Skeletal muscle cell (primary cell): ENCODE measurements at regions not wholly inside any gene's neighbourhood (a gene's known extent, or its start where the extent isn't known, plus 50 kb on each side); places are given as distances from the start of the nearest gene placed in this dataset.

Source experiments
- DNase-seq: peaks from one replicate; pipeline ENCODE4 v3.0.0-alpha.2; 2010; ENCODE audit warnings: low read depth
- H3K4me3 ChIP-seq: 2 replicates; pipeline ENCODE4 v1.5.1; 2011; ENCODE audit warnings: low read depth, mild to moderate bottlenecking, control low read depth, low read length, moderate library complexity

GRCh38 chr18:22102953-22103646, 66.3 kb upstream of the GATA6 start:
- DNase-seq = no peak
- H3K4me3 ChIP-seq = no peak overlapping the region

- no peak overlapping the region for H3K4me3 ChIP-seq
- no peak for DNase-seq
These were observed 65.8 kb upstream of the GATA6 start for GRCh38 chr18:22103647-22104031.

- no peak for DNase-seq
- no peak overlapping the region for H3K4me3 ChIP-seq
These were observed 62.7 kb upstream of the GATA6 start for GRCh38 chr18:22106536-22107292.

GRCh38 chr18:22108674-22109073, 60.7 kb upstream of the GATA6 start:
- no peak overlapping the region for H3K4me3 ChIP-seq
- DNase-seq = no peak

GRCh38 chr18:22109535-22109934, 59.9 kb upstream of the GATA6 start:
- no peak overlapping the region for H3K4me3 ChIP-seq
- DNase-seq = no peak

GRCh38 chr18:22110461-22110924, 58.9 kb upstream of the GATA6 start:
- no peak for DNase-seq

GRCh38 chr18:22112215-22112614, 57.2 kb upstream of the GATA6 start:
- H3K4me3 ChIP-seq = no peak overlapping the region
- DNase-seq = no peak

More at GRCh38 chr18:22110461-22110924, 58.9 kb upstream of the GATA6 start:
- H3K4me3 ChIP-seq = no peak overlapping the region

GRCh38 chr18:22113144-22113844, 56.1 kb upstream of the GATA6 start:
- DNase-seq = no peak

GRCh38 chr18:22114526-22115321, 54.7 kb upstream of the GATA6 start:
- no peak for DNase-seq
- H3K4me3 ChIP-seq = no peak overlapping the region

More at GRCh38 chr18:22113144-22113844, 56.1 kb upstream of the GATA6 start:
- no peak overlapping the region for H3K4me3 ChIP-seq

- no peak overlapping the region for H3K4me3 ChIP-seq
- no peak for DNase-seq
These were observed 53.8 kb upstream of the GATA6 start for GRCh38 chr18:22115573-22115972.
